ENCODE measurements at regions not wholly inside any gene's neighbourhood (a gene's known extent, or its start where the extent isn't known, plus 50 kb on each side); places are given as distances from the start of the nearest gene placed in this dataset.

- TF ChIP-seq CHD7 (IDR thresholded peaks at IDR 0.05; ENCODE audit: insufficient replicate concordance, low read length) (no peak), CTBP2 (IDR thresholded peaks at IDR 0.05; ENCODE audit: borderline replicate concordance, insufficient read depth, insufficient read length, low read length) (peak; percentile 91), MAX (IDR thresholded peaks at IDR 0.05) (0 out of 2 replicates have a peak, but pooled peaks have one; percentile 17), E2F6 (IDR thresholded peaks at IDR 0.05) (no peak)
Measured at GRCh38 chr17:71828182-71828596, 292.6 kb upstream of the SOX9 start (continued).
